A673 (cell line): ENCODE measurements at regions not wholly inside any gene's neighbourhood (a gene's known extent, or its start where the extent isn't known, plus 50 kb on each side); places are given as distances from the start of the nearest gene placed in this dataset.

Source experiments
- BruUV-seq: library from RNA; stranded (reverse); fragments of 400-500 nt; replicated peaks from 2 replicates; lab custom pipeline; 2021; lab: Mats Ljungman, UMichigan
- CTCF ChIA-PET: fragments of 300-600 bp; sonication (Branson Sonifier 250); formaldehyde crosslinking; loops from one replicate; lab custom pipeline; 2022; ENCODE audit warnings: antibody characterized with exemption; lab: Charles Lee
- POLR2A ChIA-PET: fragments of 300-600 bp; sonication (Branson Sonifier 250); formaldehyde crosslinking; loops from one replicate; lab custom pipeline; 2022; ENCODE audit warnings: antibody characterized with exemption; ENCODE audit not compliant: low non-redundant PET; lab: Charles Lee
- DNase-seq: peaks from one replicate; pipeline ENCODE4 v3.0.0-alpha.2; 2015; ENCODE audit warnings: low spot score
- H3K27ac ChIP-seq: fragments of 200-600 bp; sonication (generic); 2 replicates; pipeline ENCODE4 v1.5.1; 2016; ENCODE audit warnings: mixed run types, low read depth, mild to moderate bottlenecking, mixed read lengths, antibody characterized with exemption, low read length; ENCODE audit not compliant: poor library complexity, severe bottlenecking
- H3K27me3 ChIP-seq: fragments of 200-600 bp; sonication (generic); replicated peaks from 2 replicates; pipeline ENCODE4 v1.6.1; 2017; ENCODE audit warnings: mixed run types, low read depth, mild to moderate bottlenecking, mixed read lengths, antibody characterized with exemption, low read length; ENCODE audit not compliant: insufficient read depth, poor library complexity
- H3K36me3 ChIP-seq: fragments of 200-600 bp; sonication (generic); 2 replicates; pipeline ENCODE4 v1.6.1; 2016; ENCODE audit warnings: mixed run types, mild to moderate bottlenecking, mixed read lengths, antibody characterized with exemption, low read length; ENCODE audit not compliant: insufficient read depth, poor library complexity, severe bottlenecking
- H3K4me1 ChIP-seq: fragments of 200-600 bp; sonication (generic); 2 replicates; pipeline ENCODE4 v1.6.1; 2017; ENCODE audit warnings: mixed run types, mild to moderate bottlenecking, mixed read lengths, antibody characterized with exemption, low read length; ENCODE audit not compliant: insufficient read depth, poor library complexity, severe bottlenecking
- H3K4me3 ChIP-seq: fragments of 200-600 bp; sonication (generic); 2 replicates; pipeline ENCODE4 v1.5.1; 2016; ENCODE audit warnings: low read depth, mixed run types, mild to moderate bottlenecking, mixed read lengths, low read length; ENCODE audit not compliant: poor library complexity, severe bottlenecking
- H3K9me3 ChIP-seq: fragments of 200-600 bp; sonication (generic); 2 replicates; pipeline ENCODE4 v1.6.1; 2016; ENCODE audit warnings: mixed run types, low read depth, mild to moderate bottlenecking, mixed read lengths, antibody characterized with exemption, low read length; ENCODE audit not compliant: poor library complexity, severe bottlenecking
- EZH2 ChIP-seq: fragments of 200-600 bp; sonication (generic); IDR thresholded peaks from 2 replicates; pipeline ENCODE4 v1.6.1; 2017; ENCODE audit warnings: borderline replicate concordance, low read depth, mild to moderate bottlenecking, mixed read lengths, antibody characterized with exemption, low read length; ENCODE audit not compliant: poor library complexity, severe bottlenecking
- intact Hi-C: fragments of 100-400 bp; cut with micrococcal nuclease; formaldehyde crosslinking; loops from one replicate; pipeline ENCODE4 v1.10.0; 2022; ENCODE audit not compliant: unreplicated experiment
- TF ChIP-seq, protein P1 (sequence below): fragments of 300-800, 200-600 bp; sonication (generic); conservative IDR thresholded peaks from 2 replicates; pipeline ENCODE4 v1.5.1; 2017; ENCODE audit warnings: low read depth, mild to moderate bottlenecking, antibody characterized with exemption, low read length, moderate library complexity, mixed read lengths

DNA sequence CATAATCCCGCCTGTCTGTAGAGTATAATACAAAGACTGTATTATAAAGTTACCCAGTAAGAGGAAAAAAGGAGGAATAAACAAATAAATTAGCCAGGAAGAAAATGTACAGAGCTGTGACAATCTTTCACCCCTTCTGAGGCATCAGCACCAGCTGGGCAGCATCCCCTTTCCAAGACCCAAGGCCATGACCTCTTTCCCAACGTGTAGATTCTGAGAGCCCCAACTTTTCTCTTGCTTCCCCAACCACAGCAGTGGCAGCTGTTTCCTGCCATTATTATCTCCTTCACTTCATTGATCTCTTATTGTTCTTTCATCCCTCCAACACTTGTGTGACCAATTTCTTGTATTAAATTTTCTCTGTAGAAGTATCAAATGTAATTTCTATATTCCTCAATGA lies 101.6 kb downstream of the BBS10 start:
- H3K36me3 ChIP-seq: no peaks in the 10 kb centered on the region
- no peaks in the 10 kb centered on the region for H3K9me3 ChIP-seq
- POLR2A ChIA-PET: interaction anchor here (0.5 kb wide), 1 partner anchor 16 kb away, joined by 3 read pairs; no protein-coding TSS in a partner anchor
- CTCF ChIA-PET: no interaction called here
- no peak for DNase-seq
- no peaks in the 10 kb centered on the region for H3K4me1 ChIP-seq
- no peak for TF ChIP-seq EZH2
- TF ChIP-seq, protein P1, sequence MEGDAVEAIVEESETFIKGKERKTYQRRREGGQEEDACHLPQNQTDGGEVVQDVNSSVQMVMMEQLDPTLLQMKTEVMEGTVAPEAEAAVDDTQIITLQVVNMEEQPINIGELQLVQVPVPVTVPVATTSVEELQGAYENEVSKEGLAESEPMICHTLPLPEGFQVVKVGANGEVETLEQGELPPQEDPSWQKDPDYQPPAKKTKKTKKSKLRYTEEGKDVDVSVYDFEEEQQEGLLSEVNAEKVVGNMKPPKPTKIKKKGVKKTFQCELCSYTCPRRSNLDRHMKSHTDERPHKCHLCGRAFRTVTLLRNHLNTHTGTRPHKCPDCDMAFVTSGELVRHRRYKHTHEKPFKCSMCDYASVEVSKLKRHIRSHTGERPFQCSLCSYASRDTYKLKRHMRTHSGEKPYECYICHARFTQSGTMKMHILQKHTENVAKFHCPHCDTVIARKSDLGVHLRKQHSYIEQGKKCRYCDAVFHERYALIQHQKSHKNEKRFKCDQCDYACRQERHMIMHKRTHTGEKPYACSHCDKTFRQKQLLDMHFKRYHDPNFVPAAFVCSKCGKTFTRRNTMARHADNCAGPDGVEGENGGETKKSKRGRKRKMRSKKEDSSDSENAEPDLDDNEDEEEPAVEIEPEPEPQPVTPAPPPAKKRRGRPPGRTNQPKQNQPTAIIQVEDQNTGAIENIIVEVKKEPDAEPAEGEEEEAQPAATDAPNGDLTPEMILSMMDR: no peak
- no TSS peak for BruUV-seq
- intact Hi-C loops: no loop called here
- H3K4me3 ChIP-seq: no peak overlapping the region
- H3K27ac ChIP-seq: no peak overlapping the region
- no peaks in the 10 kb centered on the region for H3K27me3 ChIP-seq

DNA sequence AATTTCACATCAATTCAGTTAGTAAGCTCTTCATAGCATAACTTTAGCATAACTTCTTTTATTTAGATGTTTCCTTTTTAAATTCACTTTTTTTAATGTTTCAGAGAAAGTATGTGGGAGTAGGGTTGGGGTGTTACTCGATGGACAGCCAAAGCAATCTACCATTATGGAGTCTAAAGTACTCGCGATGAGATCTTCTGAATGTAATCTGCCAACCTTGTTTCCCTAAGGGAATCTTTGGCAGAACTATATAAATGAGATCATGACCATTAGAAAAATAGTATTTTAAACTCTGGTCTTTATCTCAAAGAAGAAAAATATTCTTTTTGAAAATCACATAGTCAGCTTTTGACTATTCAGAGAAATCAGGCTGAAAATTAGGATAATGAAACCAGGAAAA lies 103.9 kb downstream of the BBS10 start:
- BruUV-seq: no TSS peak
- no peaks in the 10 kb centered on the region for H3K36me3 ChIP-seq
- H3K4me3 ChIP-seq: no peak overlapping the region
- H3K27ac ChIP-seq: no peak overlapping the region
- H3K9me3 ChIP-seq: no peaks in the 10 kb centered on the region
- H3K4me1 ChIP-seq: no peaks in the 10 kb centered on the region
- intact Hi-C loops: no loop called here
- ChIA-PET POLR2A (no interaction called here), CTCF (no interaction called here)
- H3K27me3 ChIP-seq: no peaks in the 10 kb centered on the region
- TF ChIP-seq EZH2: no peak
- TF ChIP-seq, protein P1: no peak
- DNase-seq: no peak

DNA sequence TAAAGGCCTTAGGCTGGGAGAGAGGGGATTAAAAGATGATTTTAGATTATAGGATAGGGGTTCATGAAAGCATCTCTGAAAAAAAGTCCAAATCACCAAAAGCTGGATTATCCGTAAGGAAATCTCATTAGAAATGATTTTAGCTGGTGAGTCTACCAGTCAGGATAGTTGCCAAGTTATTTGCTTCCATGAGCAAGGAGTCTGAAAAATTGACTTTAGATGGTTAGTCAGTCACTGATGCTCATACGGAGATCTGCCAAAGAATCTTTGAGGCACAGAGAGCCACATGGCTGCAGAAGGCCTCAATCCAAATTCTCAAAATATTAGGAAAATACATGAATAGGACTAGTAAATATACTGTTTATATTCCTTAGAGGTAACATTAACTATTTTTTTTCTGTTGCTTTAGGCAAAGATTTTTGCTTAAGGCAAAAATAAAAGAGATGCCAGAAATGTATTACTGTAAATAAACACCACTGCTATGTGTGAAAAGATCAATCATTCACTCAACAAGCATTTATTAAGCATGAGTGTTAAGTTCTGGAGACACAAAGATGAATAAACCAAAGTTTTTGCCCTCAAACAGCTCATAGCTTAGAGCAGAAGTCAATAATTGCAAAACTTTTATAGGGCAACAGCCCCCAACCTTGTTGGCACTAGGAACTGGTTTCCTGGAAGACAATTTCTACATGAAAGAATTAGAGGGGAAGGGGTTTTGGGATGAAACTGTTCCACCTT lies 105.2 kb downstream of the BBS10 start:
- no peak overlapping the region for H3K4me3 ChIP-seq
- no peak overlapping the region for H3K27ac ChIP-seq
- intact Hi-C loops: no loop called here
- H3K4me1 ChIP-seq: no peaks in the 10 kb centered on the region
- POLR2A ChIA-PET: no interaction called here
- no peaks in the 10 kb centered on the region for H3K36me3 ChIP-seq
- CTCF ChIA-PET: no interaction called here
- BruUV-seq: no TSS peak
- DNase-seq: no peak
- H3K27me3 ChIP-seq: no peaks in the 10 kb centered on the region
- H3K9me3 ChIP-seq: no peaks in the 10 kb centered on the region
- TF ChIP-seq EZH2: no peak
- TF ChIP-seq, protein P1: no peak
